MM.1S (cell line): ENCODE measurements at regions not wholly inside any gene's neighbourhood (a gene's known extent, or its start where the extent isn't known, plus 50 kb on each side); places are given as distances from the start of the nearest gene placed in this dataset.

ENCODE experiments used
- EZH2 ChIP-seq: fragments of 300-600 bp; sonication (generic); optimal IDR thresholded peaks from 2 replicates; pipeline ENCODE3; 2017; ENCODE audit warnings: low read depth, mild to moderate bottlenecking, antibody characterized with exemption, low read length, mixed read lengths
- EZH2phosphoT487 ChIP-seq: fragments of 300-600 bp; sonication (generic); IDR thresholded peaks from 2 replicates; pipeline ENCODE4 v1.6.1; 2018; ENCODE audit warnings: antibody characterized with exemption, low read length
- TF ChIP-seq, protein P1 (sequence below): fragments of 300-600 bp; sonication (generic); IDR thresholded peaks from 2 replicates; pipeline ENCODE4 v1.5.1; 2016; ENCODE audit warnings: antibody characterized with exemption, low read length, mixed read lengths

DNA sequence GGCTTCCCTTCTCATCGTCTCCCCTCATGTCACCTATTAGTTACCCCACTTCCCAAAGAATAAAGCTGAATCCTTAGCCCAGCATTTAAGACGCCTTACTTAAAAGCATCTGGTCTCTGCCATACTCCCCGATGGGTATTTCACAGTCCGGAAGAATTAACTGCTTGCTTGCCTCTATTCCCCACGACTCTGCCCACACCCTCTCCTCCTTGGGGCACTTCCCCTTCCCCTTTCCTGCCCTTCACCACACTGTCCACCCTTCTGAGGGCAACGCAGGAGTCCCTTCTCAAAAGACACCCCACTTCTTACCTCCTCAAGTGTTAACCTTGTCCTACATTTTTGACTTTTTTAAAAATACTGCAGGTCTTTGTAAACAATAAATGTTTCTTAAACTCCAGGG lies 60.1 kb upstream of the RMP24 start:
- no peak for TF ChIP-seq EZH2
- TF ChIP-seq, protein P1, sequence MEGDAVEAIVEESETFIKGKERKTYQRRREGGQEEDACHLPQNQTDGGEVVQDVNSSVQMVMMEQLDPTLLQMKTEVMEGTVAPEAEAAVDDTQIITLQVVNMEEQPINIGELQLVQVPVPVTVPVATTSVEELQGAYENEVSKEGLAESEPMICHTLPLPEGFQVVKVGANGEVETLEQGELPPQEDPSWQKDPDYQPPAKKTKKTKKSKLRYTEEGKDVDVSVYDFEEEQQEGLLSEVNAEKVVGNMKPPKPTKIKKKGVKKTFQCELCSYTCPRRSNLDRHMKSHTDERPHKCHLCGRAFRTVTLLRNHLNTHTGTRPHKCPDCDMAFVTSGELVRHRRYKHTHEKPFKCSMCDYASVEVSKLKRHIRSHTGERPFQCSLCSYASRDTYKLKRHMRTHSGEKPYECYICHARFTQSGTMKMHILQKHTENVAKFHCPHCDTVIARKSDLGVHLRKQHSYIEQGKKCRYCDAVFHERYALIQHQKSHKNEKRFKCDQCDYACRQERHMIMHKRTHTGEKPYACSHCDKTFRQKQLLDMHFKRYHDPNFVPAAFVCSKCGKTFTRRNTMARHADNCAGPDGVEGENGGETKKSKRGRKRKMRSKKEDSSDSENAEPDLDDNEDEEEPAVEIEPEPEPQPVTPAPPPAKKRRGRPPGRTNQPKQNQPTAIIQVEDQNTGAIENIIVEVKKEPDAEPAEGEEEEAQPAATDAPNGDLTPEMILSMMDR: no peak
- no peak for TF ChIP-seq EZH2phosphoT487
